ENCODE measurements at regions not wholly inside any gene's neighbourhood (a gene's known extent, or its start where the extent isn't known, plus 50 kb on each side); places are given as distances from the start of the nearest gene placed in this dataset.

- TF ChIP-seq EZH2phosphoT487 (IDR thresholded peaks at IDR 0.05; ENCODE audit: low read length) = no peak
- no peak for TF ChIP-seq CTCF (IDR thresholded peaks at IDR 0.05; ENCODE audit: low read length)
- TF ChIP-seq EZH2 (optimal IDR thresholded peaks at IDR 0.05; ENCODE audit: low read depth, low read length) = no peak
Measured at GRCh38 chr4:111635646-111636045, 509.6 kb upstream of the FAM241A start.

All from MM.1S (cell line).